ENCODE measurements at regions not wholly inside any gene's neighbourhood (a gene's known extent, or its start where the extent isn't known, plus 50 kb on each side); places are given as distances from the start of the nearest gene placed in this dataset.
"Not testable (repeated sequence)": the region's sequence is repeated elsewhere in the genome, so short reads cannot be mapped to it uniquely, and the experiment has no call there.

- H2AFZ ChIP-seq (ENCODE audit: low read length); H4K91ac ChIP-seq (replicated peaks; ENCODE audit: insufficient read length, low read length); H2BK120ac ChIP-seq (replicated peaks; ENCODE audit: low read depth, low read length); H3K23me2 ChIP-seq (ENCODE audit: low read depth, low read length); H3K18ac ChIP-seq (ENCODE audit: extremely low read depth, low read length); H4K8ac ChIP-seq (ENCODE audit: extremely low read depth, insufficient read depth, low read length); H3K79me1 ChIP-seq (ENCODE audit: low read depth, low read length); H3K36me3 ChIP-seq (ENCODE audit: control insufficient read depth in 2 of 4, insufficient read depth in 4 of 4, low read length in 3 of 4); H3K27ac ChIP-seq (ENCODE audit: low read depth, low read length); H2BK12ac ChIP-seq (ENCODE audit: low read depth, low read length); H3K23ac ChIP-seq (ENCODE audit: insufficient read length); H3K14ac ChIP-seq (ENCODE audit: insufficient read length); POLR2A ChIA-PET (ENCODE audit: partially characterized antibody); H2BK5ac ChIP-seq (ENCODE audit: low read depth, low read length); FAIRE-seq; H2AK5ac ChIP-seq (ENCODE audit: low read depth, low read length); H3K9ac ChIP-seq (replicated peaks in 1 of 4; ENCODE audit: extremely low read depth in 1 of 4, low read depth in 3 of 4, low read length in 3 of 4); H3K4me1 ChIP-seq (replicated peaks in 1 of 4; ENCODE audit: control insufficient read depth in 3 of 4, insufficient read depth in 4 of 4, low read length in 3 of 4); H3K4me2 ChIP-seq (ENCODE audit: insufficient read depth in 1 of 2, low read depth in 2 of 2, low read length in 2 of 2); H3K79me2 ChIP-seq (ENCODE audit: control insufficient read depth in 1 of 2, insufficient read depth in 2 of 2, low read length in 2 of 2); H3K56ac ChIP-seq (replicated peaks; ENCODE audit: insufficient read length, low read depth, low read length); H3K4ac ChIP-seq (replicated peaks; ENCODE audit: insufficient read length, low read depth, low read length); H2BK20ac ChIP-seq (ENCODE audit: low read length); H4K5ac ChIP-seq (ENCODE audit: insufficient read length, low read depth, low read length); H3K4me3 ChIP-seq (ENCODE audit: extremely low read depth in 1 of 4, insufficient read depth in 2 of 4, low read depth in 3 of 4, low read length in 4 of 4); H4K20me1 ChIP-seq (replicated peaks in 1 of 2; ENCODE audit: control insufficient read depth in 1 of 2, insufficient read depth in 2 of 2, low read length in 2 of 2); DNase-seq (ENCODE audit: low read depth in 1 of 2, low spot score in 2 of 2); H2BK15ac ChIP-seq (ENCODE audit: low read length): not testable (repeated sequence)
- Histone ChIP-seq H3K9me3 (ENCODE audit: insufficient read depth in 2 of 2, low read depth in 1 of 2, low read length in 1 of 2) (peaks cover 0 to 18% of the 10 kb centered on the region in 2 experiments; a peak in 2 of 4 replicates), H3K27me3 (replicated peaks in 1 of 4; ENCODE audit: control insufficient read depth in 3 of 4, extremely low read depth in 1 of 4, insufficient read depth in 3 of 4, low read length in 3 of 4) (peaks cover 51 to 65% (median 58%) of the 10 kb centered on the region in 4 experiments)
- 88% methylated on average over 11 of the region's 11 CpGs; no CpG with 5 or more reads in 1 of the 2 experiments for WGBS, 2 experiments (ENCODE audit: extremely low coverage in 1 of 2, insufficient coverage in 1 of 2, insufficient read length in 1 of 2, insufficient replicate concordance in 2 of 2, low coverage in 1 of 2, low lambda C conversion rate in 2 of 2, missing lambda C conversion rate in 1 of 2)
- CTCF ChIA-PET (ENCODE audit: partially characterized antibody): interaction anchor here (0.6 to 5.7 kb wide), 3 partner anchors 8 to 1347 kb away, joined by 3 to 46 read pairs (median 3); no protein-coding TSS in a partner anchor
Measured at GRCh38 chr22:22187863-22188262, 56.7 kb upstream of the VPREB1 start.
